T-helper 17 cell (primary cell): ENCODE measurements at regions not wholly inside any gene's neighbourhood (a gene's known extent, or its start where the extent isn't known, plus 50 kb on each side); places are given as distances from the start of the nearest gene placed in this dataset.

ENCODE experiments used
- ATAC-seq: fragments of 150-1000 bp; cut with Tn5 transposase; 2 replicates; pipeline ENCODE4 v1.10.0; 2021; ENCODE audit warnings: mild to moderate bottlenecking, moderate library complexity
- DNase-seq, 3 donors: peaks; one replicate each; pipeline versions ENCODE4 v3.0.0 to v3.0.0-alpha.2; 2020 to 2021
- H3K9me3 ChIP-seq: one replicate; pipeline ENCODE4 v1.7.0; 2013; ENCODE audit warnings: low read length, mild to moderate bottlenecking; ENCODE audit not compliant: control insufficient read depth, poor library complexity, severe bottlenecking
- H3K27ac Mint-ChIP-seq: one replicate; pipeline ENCODE4 v1.8.0; 2022; ENCODE audit warnings: mild to moderate bottlenecking, moderate library complexity, mixed read lengths
- H3K27me3 Mint-ChIP-seq: one replicate; pipeline ENCODE4 v1.8.0; 2022; ENCODE audit warnings: mixed read lengths
- H3K36me3 Mint-ChIP-seq: one replicate; pipeline ENCODE4 v1.8.0; 2022; ENCODE audit warnings: low read depth, mixed read lengths
- H3K4me1 Mint-ChIP-seq: one replicate; pipeline ENCODE4 v1.8.0; 2022; ENCODE audit warnings: mild to moderate bottlenecking, mixed read lengths
- H3K4me3 Mint-ChIP-seq: one replicate; pipeline ENCODE4 v1.8.0; 2022; ENCODE audit warnings: mild to moderate bottlenecking, moderate library complexity, mixed read lengths

- no peak for DNase-seq
- H3K4me1 Mint-ChIP-seq, result no peaks in the 10 kb centered on the region
- H3K27ac Mint-ChIP-seq, result no peak overlapping the region
- no peak for ATAC-seq
- no peaks in the 10 kb centered on the region for H3K27me3 Mint-ChIP-seq
- no peak overlapping the region for H3K4me3 Mint-ChIP-seq
- H3K9me3 ChIP-seq, result no peaks in the 10 kb centered on the region
- H3K36me3 Mint-ChIP-seq, result no peaks in the 10 kb centered on the region
These were observed 668.2 kb upstream of the ADGRL3 start for GRCh38 chr4:60531776-60532379.

GRCh38 chr4:60544981-60545380, 655.1 kb upstream of the ADGRL3 start:
- H3K27me3 Mint-ChIP-seq, result no peaks in the 10 kb centered on the region
- no peaks in the 10 kb centered on the region for H3K4me1 Mint-ChIP-seq
- no peak for DNase-seq
- H3K27ac Mint-ChIP-seq, result no peak overlapping the region
- no peak overlapping the region for H3K4me3 Mint-ChIP-seq
- no peak for ATAC-seq
- no peaks in the 10 kb centered on the region for H3K9me3 ChIP-seq
- no peaks in the 10 kb centered on the region for H3K36me3 Mint-ChIP-seq

- ATAC-seq, result no peak
- no peaks in the 10 kb centered on the region for H3K36me3 Mint-ChIP-seq
- no peak overlapping the region for H3K27ac Mint-ChIP-seq
- no peak for DNase-seq
- no peaks in the 10 kb centered on the region for H3K4me1 Mint-ChIP-seq
- H3K4me3 Mint-ChIP-seq, result no peak overlapping the region
- H3K27me3 Mint-ChIP-seq, result no peaks in the 10 kb centered on the region
- no peaks in the 10 kb centered on the region for H3K9me3 ChIP-seq
These were observed 637.8 kb upstream of the ADGRL3 start for GRCh38 chr4:60562334-60562733.

- no peaks in the 10 kb centered on the region for H3K9me3 ChIP-seq
- DNase-seq, result no peak
- H3K4me3 Mint-ChIP-seq, result no peak overlapping the region
- no peak overlapping the region for H3K27ac Mint-ChIP-seq
- ATAC-seq, result no peak
- H3K4me1 Mint-ChIP-seq, result no peaks in the 10 kb centered on the region
- no peaks in the 10 kb centered on the region for H3K36me3 Mint-ChIP-seq
- H3K27me3 Mint-ChIP-seq, result no peaks in the 10 kb centered on the region
These were observed 634.6 kb upstream of the ADGRL3 start for GRCh38 chr4:60565558-60565957.

GRCh38 chr4:60575336-60575735, 624.8 kb upstream of the ADGRL3 start:
- H3K4me3 Mint-ChIP-seq, result no peak overlapping the region
- H3K36me3 Mint-ChIP-seq, result no peaks in the 10 kb centered on the region
- ATAC-seq (no peak), DNase-seq (no peak)
- H3K27me3 Mint-ChIP-seq, result no peaks in the 10 kb centered on the region
- H3K9me3 ChIP-seq, result peaks cover 3% of the 10 kb centered on the region
- no peak overlapping the region for H3K27ac Mint-ChIP-seq
- no peaks in the 10 kb centered on the region for H3K4me1 Mint-ChIP-seq

GRCh38 chr4:60579335-60579734, 620.8 kb upstream of the ADGRL3 start:
- no peak for ATAC-seq
- Mint-ChIP-seq H3K4me3 (no peak overlapping the region), H3K27ac (no peak overlapping the region), H3K36me3 (no peaks in the 10 kb centered on the region), H3K4me1 (no peaks in the 10 kb centered on the region), H3K27me3 (no peaks in the 10 kb centered on the region)
- no peaks in the 10 kb centered on the region for H3K9me3 ChIP-seq
- no peak for DNase-seq

- no peak overlapping the region for H3K4me3 Mint-ChIP-seq
- no peaks in the 10 kb centered on the region for H3K36me3 Mint-ChIP-seq
- no peaks in the 10 kb centered on the region for H3K27me3 Mint-ChIP-seq
- H3K9me3 ChIP-seq, result no peaks in the 10 kb centered on the region
- H3K27ac Mint-ChIP-seq, result no peak overlapping the region
- DNase-seq (no peak), ATAC-seq (no peak)
- no peaks in the 10 kb centered on the region for H3K4me1 Mint-ChIP-seq
These were observed 618.1 kb upstream of the ADGRL3 start for GRCh38 chr4:60581919-60582536.

- H3K36me3 Mint-ChIP-seq, result no peaks in the 10 kb centered on the region
- no peaks in the 10 kb centered on the region for H3K27me3 Mint-ChIP-seq
- no peak overlapping the region for H3K4me3 Mint-ChIP-seq
- H3K27ac Mint-ChIP-seq, result no peak overlapping the region
- ATAC-seq (no peak), DNase-seq (no peak)
- no peaks in the 10 kb centered on the region for H3K4me1 Mint-ChIP-seq
- no peaks in the 10 kb centered on the region for H3K9me3 ChIP-seq
These were observed 611.6 kb upstream of the ADGRL3 start for GRCh38 chr4:60588556-60588955.

- Mint-ChIP-seq H3K27ac (no peak overlapping the region), H3K27me3 (no peaks in the 10 kb centered on the region), H3K4me3 (no peak overlapping the region), H3K36me3 (no peaks in the 10 kb centered on the region), H3K4me1 (no peaks in the 10 kb centered on the region)
- no peak for ATAC-seq
- DNase-seq, result no peak
- no peaks in the 10 kb centered on the region for H3K9me3 ChIP-seq
These were observed 610.7 kb upstream of the ADGRL3 start for GRCh38 chr4:60589425-60589824.

- Mint-ChIP-seq H3K27me3 (no peaks in the 10 kb centered on the region), H3K27ac (no peak overlapping the region), H3K4me1 (no peaks in the 10 kb centered on the region), H3K4me3 (no peak overlapping the region), H3K36me3 (no peaks in the 10 kb centered on the region)
- no peak for ATAC-seq
- DNase-seq, result no peak
- no peaks in the 10 kb centered on the region for H3K9me3 ChIP-seq
These were observed 610.0 kb upstream of the ADGRL3 start for GRCh38 chr4:60590116-60590515.

- DNase-seq, result no peak
- Mint-ChIP-seq H3K4me3 (no peak overlapping the region), H3K27ac (no peak overlapping the region), H3K36me3 (no peaks in the 10 kb centered on the region), H3K4me1 (no peaks in the 10 kb centered on the region), H3K27me3 (no peaks in the 10 kb centered on the region)
- H3K9me3 ChIP-seq, result no peaks in the 10 kb centered on the region
- no peak for ATAC-seq
These were observed 594.3 kb upstream of the ADGRL3 start for GRCh38 chr4:60605646-60606354.

GRCh38 chr4:60611762-60612496, 588.2 kb upstream of the ADGRL3 start:
- Mint-ChIP-seq H3K4me3 (no peak overlapping the region), H3K4me1 (no peaks in the 10 kb centered on the region), H3K36me3 (no peaks in the 10 kb centered on the region), H3K27me3 (no peaks in the 10 kb centered on the region), H3K27ac (no peak overlapping the region)
- DNase-seq, result no peak
- no peaks in the 10 kb centered on the region for H3K9me3 ChIP-seq
- no peak for ATAC-seq

GRCh38 chr4:60617731-60618130, 582.4 kb upstream of the ADGRL3 start:
- no peaks in the 10 kb centered on the region for H3K27me3 Mint-ChIP-seq
- no peaks in the 10 kb centered on the region for H3K9me3 ChIP-seq
- no peak overlapping the region for H3K27ac Mint-ChIP-seq
- ATAC-seq, result no peak
- no peak overlapping the region for H3K4me3 Mint-ChIP-seq
- no peaks in the 10 kb centered on the region for H3K36me3 Mint-ChIP-seq
- DNase-seq, result no peak
- H3K4me1 Mint-ChIP-seq, result no peaks in the 10 kb centered on the region
